ENCODE measurements at regions not wholly inside any gene's neighbourhood (a gene's known extent, or its start where the extent isn't known, plus 50 kb on each side); places are given as distances from the start of the nearest gene placed in this dataset.

GRCh38 chr10:110380293-110380692 is 75.6 kb upstream of the SMNDC1 start:
- DNase-seq = no peak
- intact Hi-C loops (cut with micrococcal nuclease) = no loop called here
- H3K36me3 ChIP-seq = no peaks in the 10 kb centered on the region
- TF ChIP-seq, protein P1, sequence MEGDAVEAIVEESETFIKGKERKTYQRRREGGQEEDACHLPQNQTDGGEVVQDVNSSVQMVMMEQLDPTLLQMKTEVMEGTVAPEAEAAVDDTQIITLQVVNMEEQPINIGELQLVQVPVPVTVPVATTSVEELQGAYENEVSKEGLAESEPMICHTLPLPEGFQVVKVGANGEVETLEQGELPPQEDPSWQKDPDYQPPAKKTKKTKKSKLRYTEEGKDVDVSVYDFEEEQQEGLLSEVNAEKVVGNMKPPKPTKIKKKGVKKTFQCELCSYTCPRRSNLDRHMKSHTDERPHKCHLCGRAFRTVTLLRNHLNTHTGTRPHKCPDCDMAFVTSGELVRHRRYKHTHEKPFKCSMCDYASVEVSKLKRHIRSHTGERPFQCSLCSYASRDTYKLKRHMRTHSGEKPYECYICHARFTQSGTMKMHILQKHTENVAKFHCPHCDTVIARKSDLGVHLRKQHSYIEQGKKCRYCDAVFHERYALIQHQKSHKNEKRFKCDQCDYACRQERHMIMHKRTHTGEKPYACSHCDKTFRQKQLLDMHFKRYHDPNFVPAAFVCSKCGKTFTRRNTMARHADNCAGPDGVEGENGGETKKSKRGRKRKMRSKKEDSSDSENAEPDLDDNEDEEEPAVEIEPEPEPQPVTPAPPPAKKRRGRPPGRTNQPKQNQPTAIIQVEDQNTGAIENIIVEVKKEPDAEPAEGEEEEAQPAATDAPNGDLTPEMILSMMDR (IDR thresholded peaks at IDR 0.05; ENCODE audit: borderline replicate concordance) = no peak
- H3K4me3 ChIP-seq = no peak overlapping the region
- H3K27me3 ChIP-seq (ENCODE audit: low read depth) = no peaks in the 10 kb centered on the region
- no peak overlapping the region for H3K27ac ChIP-seq (replicated peaks)
- peaks cover 26% of the 10 kb centered on the region for H3K4me1 ChIP-seq
- H3K9me3 ChIP-seq (replicated peaks) = no peaks in the 10 kb centered on the region

DNA sequence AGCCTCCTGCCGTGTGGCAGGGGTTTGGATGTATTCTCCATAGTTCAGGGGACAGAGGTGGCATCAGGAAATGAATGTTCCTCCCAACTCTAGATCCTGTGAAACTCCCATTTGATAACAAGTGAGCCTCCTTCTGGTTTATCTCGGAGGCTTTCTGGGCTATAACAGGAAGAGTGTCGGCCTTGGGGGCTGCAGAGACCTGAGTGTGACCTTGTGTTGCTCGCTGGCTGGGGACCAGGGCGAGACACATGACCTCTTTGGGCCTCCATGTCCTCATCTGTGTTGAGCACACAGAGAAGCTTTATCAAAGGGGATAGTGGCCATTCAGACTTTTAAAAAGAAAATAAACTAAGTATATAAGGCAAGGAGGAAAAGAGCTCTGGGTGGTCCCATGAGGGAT is 78.0 kb upstream of the SMNDC1 start:
- Histone ChIP-seq H3K27ac (replicated peaks) (no peak overlapping the region), H3K36me3 (no peaks in the 10 kb centered on the region), H3K4me3 (no peak overlapping the region), H3K27me3 (ENCODE audit: low read depth) (no peaks in the 10 kb centered on the region), H3K9me3 (replicated peaks) (no peaks in the 10 kb centered on the region), H3K4me1 (peaks cover 4% of the 10 kb centered on the region)
- TF ChIP-seq, protein P1 (IDR thresholded peaks at IDR 0.05; ENCODE audit: borderline replicate concordance) = no peak
- intact Hi-C loops (cut with micrococcal nuclease) = no loop called here
- DNase-seq = no peak

- Histone ChIP-seq H3K4me3 (no peak overlapping the region), H3K9me3 (replicated peaks) (no peaks in the 10 kb centered on the region), H3K27me3 (ENCODE audit: low read depth) (no peaks in the 10 kb centered on the region), H3K27ac (replicated peaks) (no peak overlapping the region), H3K4me1 (peaks cover 2% of the 10 kb centered on the region), H3K36me3 (no peaks in the 10 kb centered on the region)
- intact Hi-C loops (cut with micrococcal nuclease) = no loop called here
- TF ChIP-seq, protein P1 (IDR thresholded peaks at IDR 0.05; ENCODE audit: borderline replicate concordance) = no peak
- DNase-seq = no peak
Measured at GRCh38 chr10:110387617-110387982, 82.9 kb upstream of the SMNDC1 start.

- no peak overlapping the region for H3K4me3 ChIP-seq
- no peak for DNase-seq
- peaks cover 7% of the 10 kb centered on the region for H3K4me1 ChIP-seq
- intact Hi-C loops (cut with micrococcal nuclease) = no loop called here
- H3K36me3 ChIP-seq = no peaks in the 10 kb centered on the region
- TF ChIP-seq, protein P1 (IDR thresholded peaks at IDR 0.05; ENCODE audit: borderline replicate concordance) = no peak
- no peaks in the 10 kb centered on the region for H3K9me3 ChIP-seq (replicated peaks)
- no peaks in the 10 kb centered on the region for H3K27me3 ChIP-seq (ENCODE audit: low read depth)
- no peak overlapping the region for H3K27ac ChIP-seq (replicated peaks)
Measured at GRCh38 chr10:110387983-110388686, 83.4 kb upstream of the SMNDC1 start.

DNA sequence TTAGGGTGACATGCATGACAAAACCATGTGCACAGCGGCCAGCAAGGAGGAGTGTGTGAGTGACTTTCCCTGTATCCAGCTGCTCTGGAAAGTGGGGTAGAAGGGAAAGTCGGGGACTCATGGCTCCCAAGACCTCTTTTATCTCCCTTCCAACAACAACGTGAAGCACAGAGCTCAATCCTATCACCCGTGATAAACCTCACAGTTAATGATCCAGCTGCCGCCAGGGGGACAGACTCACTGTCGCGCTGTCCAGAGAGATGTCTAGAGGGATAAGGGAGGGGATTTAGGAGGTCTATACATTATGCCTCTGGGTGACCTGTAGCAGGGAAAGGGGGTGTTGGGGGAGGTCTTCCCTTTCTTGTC is 84.0 kb upstream of the SMNDC1 start:
- no peaks in the 10 kb centered on the region for H3K36me3 ChIP-seq
- intact Hi-C loops (cut with micrococcal nuclease) = no loop called here
- no peak overlapping the region for H3K4me3 ChIP-seq
- no peak for DNase-seq
- no peaks in the 10 kb centered on the region for H3K9me3 ChIP-seq (replicated peaks)
- no peaks in the 10 kb centered on the region for H3K27me3 ChIP-seq (ENCODE audit: low read depth)
- H3K4me1 ChIP-seq = peaks cover 8% of the 10 kb centered on the region
- TF ChIP-seq, protein P1 (IDR thresholded peaks at IDR 0.05; ENCODE audit: borderline replicate concordance) = no peak
- no peak overlapping the region for H3K27ac ChIP-seq (replicated peaks)

All from left ventricle myocardium inferior (tissue), 1 donor.